PFSK-1 (cell line): ENCODE measurements at regions not wholly inside any gene's neighbourhood (a gene's known extent, or its start where the extent isn't known, plus 50 kb on each side); places are given as distances from the start of the nearest gene placed in this dataset.

Source experiments
- FOXP2 ChIP-seq: optimal IDR thresholded peaks from 2 replicates; pipeline ENCODE3; 2011; ENCODE audit warnings: borderline replicate concordance, control low read depth, inconsistent platforms; ENCODE audit not compliant: insufficient read depth; ENCODE audit errors: extremely low read length, extremely low read depth
- POLR2AphosphoS5 ChIP-seq: IDR thresholded peaks from 2 replicates; pipeline ENCODE4 v1.6.1; 2012; ENCODE audit warnings: low read depth, mild to moderate bottlenecking, control low read depth, low read length, moderate library complexity
- TAF1 ChIP-seq: IDR thresholded peaks from 2 replicates; pipeline ENCODE4 v1.6.1; 2012; ENCODE audit warnings: low read length, control low read depth, borderline replicate concordance; ENCODE audit not compliant: insufficient read depth
- TF ChIP-seq, protein P1 (sequence below), 2 experiments: IDR thresholded peaks; 2 replicates each; pipeline versions ENCODE4 v1.6.1 to v1.8.0; 2011 to 2012; ENCODE audit warnings: low read depth in 2 of 2, low read length in 2 of 2, control low read depth in 1 of 2, inconsistent platforms in 1 of 2, mild to moderate bottlenecking in 1 of 2, moderate library complexity in 1 of 2; ENCODE audit not compliant: insufficient read depth in 1 of 2

DNA sequence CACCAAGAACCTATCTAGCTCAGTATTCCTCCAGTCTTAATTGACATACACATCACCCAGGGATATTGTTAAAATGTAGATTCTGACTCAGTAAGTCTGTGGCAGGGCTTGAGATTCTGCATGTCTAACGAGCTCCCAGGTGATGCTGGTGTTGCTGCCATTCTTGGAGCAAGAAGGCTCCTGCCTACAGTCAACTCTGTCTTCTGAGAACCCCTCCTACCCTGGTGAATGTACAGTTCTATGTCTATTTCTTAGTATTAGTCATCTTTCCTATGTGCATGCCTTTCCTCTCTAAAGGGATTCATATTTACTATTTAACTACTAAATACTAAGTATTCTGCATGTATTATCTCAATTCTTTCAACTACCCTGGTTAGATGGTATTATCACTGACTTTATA is 268.7 kb downstream of the EDEM1 start:
- TF ChIP-seq, protein P1, sequence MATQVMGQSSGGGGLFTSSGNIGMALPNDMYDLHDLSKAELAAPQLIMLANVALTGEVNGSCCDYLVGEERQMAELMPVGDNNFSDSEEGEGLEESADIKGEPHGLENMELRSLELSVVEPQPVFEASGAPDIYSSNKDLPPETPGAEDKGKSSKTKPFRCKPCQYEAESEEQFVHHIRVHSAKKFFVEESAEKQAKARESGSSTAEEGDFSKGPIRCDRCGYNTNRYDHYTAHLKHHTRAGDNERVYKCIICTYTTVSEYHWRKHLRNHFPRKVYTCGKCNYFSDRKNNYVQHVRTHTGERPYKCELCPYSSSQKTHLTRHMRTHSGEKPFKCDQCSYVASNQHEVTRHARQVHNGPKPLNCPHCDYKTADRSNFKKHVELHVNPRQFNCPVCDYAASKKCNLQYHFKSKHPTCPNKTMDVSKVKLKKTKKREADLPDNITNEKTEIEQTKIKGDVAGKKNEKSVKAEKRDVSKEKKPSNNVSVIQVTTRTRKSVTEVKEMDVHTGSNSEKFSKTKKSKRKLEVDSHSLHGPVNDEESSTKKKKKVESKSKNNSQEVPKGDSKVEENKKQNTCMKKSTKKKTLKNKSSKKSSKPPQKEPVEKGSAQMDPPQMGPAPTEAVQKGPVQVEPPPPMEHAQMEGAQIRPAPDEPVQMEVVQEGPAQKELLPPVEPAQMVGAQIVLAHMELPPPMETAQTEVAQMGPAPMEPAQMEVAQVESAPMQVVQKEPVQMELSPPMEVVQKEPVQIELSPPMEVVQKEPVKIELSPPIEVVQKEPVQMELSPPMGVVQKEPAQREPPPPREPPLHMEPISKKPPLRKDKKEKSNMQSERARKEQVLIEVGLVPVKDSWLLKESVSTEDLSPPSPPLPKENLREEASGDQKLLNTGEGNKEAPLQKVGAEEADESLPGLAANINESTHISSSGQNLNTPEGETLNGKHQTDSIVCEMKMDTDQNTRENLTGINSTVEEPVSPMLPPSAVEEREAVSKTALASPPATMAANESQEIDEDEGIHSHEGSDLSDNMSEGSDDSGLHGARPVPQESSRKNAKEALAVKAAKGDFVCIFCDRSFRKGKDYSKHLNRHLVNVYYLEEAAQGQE (IDR thresholded peaks at IDR 0.05; ENCODE audit: insufficient read depth in 1 of 2, low read depth in 2 of 2, low read length in 2 of 2): no peak
- TF ChIP-seq TAF1: no peak
- TF ChIP-seq FOXP2: no peak
- TF ChIP-seq POLR2AphosphoS5: no peak
